Endothelial cell of umbilical vein (primary cell): ENCODE measurements at regions not wholly inside any gene's neighbourhood (a gene's known extent, or its start where the extent isn't known, plus 50 kb on each side); places are given as distances from the start of the nearest gene placed in this dataset.
"Not testable (repeated sequence)": the region's sequence is repeated elsewhere in the genome, so short reads cannot be mapped to it uniquely, and the experiment has no call there.

Experiments used
- BruUV-seq: library from RNA; stranded (reverse); fragments of 400-500 nt; replicated peaks from 2 replicates; lab custom pipeline; 2021; lab: Mats Ljungman, UMichigan
- CTCF ChIA-PET: fragments of 300-600, 350-600 bp; sonication (Branson Sonifier 250); formaldehyde crosslinking; loops from one replicate; lab custom pipeline; 2021; ENCODE audit warnings: antibody characterized with exemption, inconsistent platforms; lab: Charles Lee
- POLR2A ChIA-PET: fragments of 300-600, 350-600 bp; sonication (Branson Sonifier 250); formaldehyde crosslinking; loops from one replicate; lab custom pipeline; 2021; ENCODE audit warnings: antibody characterized with exemption, inconsistent platforms; lab: Charles Lee
- DNase-seq: peaks from one replicate; pipeline ENCODE4 v3.0.0-alpha.2; 2011; ENCODE audit warnings: low read depth, low spot score
- FAIRE-seq: peaks from 2 replicates; lab custom pipeline; 2011; peaks lifted over from hg19 to GRCh38; lab: Jason Lieb, UNC
- H2AFZ ChIP-seq: 2 replicates; pipeline ENCODE4 v1.6.0; 2012; ENCODE audit warnings: low read depth, low read length, control low read depth, inconsistent platforms
- H3K27ac ChIP-seq: 2 replicates; pipeline ENCODE4 v1.5.1; 2011; ENCODE audit warnings: low read depth, mild to moderate bottlenecking, control low read depth, low read length, moderate library complexity; ENCODE audit not compliant: insufficient read depth
- H3K27me3 ChIP-seq, 2 experiments: 2 replicates each; pipeline versions ENCODE4 v1.6.0 to v1.6.1; 2011; ENCODE audit warnings: low read length in 2 of 2, mixed read lengths in 1 of 2; ENCODE audit not compliant: control insufficient read depth in 2 of 2, insufficient read depth in 2 of 2
- H3K36me3 ChIP-seq, 2 experiments: 2 replicates in 1 of 2; 3 replicates in 1 of 2; pipeline ENCODE4 v1.5.1; 2011; ENCODE audit warnings: low read length in 2 of 2, mild to moderate bottlenecking in 1 of 2, moderate library complexity in 1 of 2; ENCODE audit not compliant: control insufficient read depth in 2 of 2, insufficient read depth in 2 of 2; ENCODE audit errors: extremely low read depth in 1 of 2
- H3K4me1 ChIP-seq: 3 replicates; pipeline ENCODE4 v1.5.1; 2011; ENCODE audit warnings: mild to moderate bottlenecking, low read length; ENCODE audit not compliant: control insufficient read depth, insufficient read depth; ENCODE audit errors: extremely low read depth
- H3K4me2 ChIP-seq: 2 replicates; pipeline ENCODE4 v1.6.1; 2011; ENCODE audit warnings: low read length, control low read depth, mixed read lengths; ENCODE audit not compliant: insufficient read depth
- H3K4me3 ChIP-seq, 3 experiments: fragments of 200-600 bp in 1 of 3; sonication (generic), shearing (Covaris generic) in 1 of 3; replicated peaks in 1 of 3; 2 replicates each; pipeline ENCODE4 v1.5.1; 2011 to 2016; ENCODE audit warnings: control low read depth in 3 of 3, low read length in 3 of 3, mild to moderate bottlenecking in 2 of 3, inconsistent platforms in 1 of 3, low read depth in 1 of 3, moderate library complexity in 1 of 3; ENCODE audit not compliant: insufficient read depth in 1 of 3
- H3K79me2 ChIP-seq: 2 replicates; pipeline ENCODE4 v1.6.0; 2012; ENCODE audit warnings: low read length, inconsistent platforms; ENCODE audit not compliant: control insufficient read depth, insufficient read depth
- H3K9ac ChIP-seq: replicated peaks from 2 replicates; pipeline ENCODE3; 2011; ENCODE audit warnings: low read length, control low read depth; ENCODE audit not compliant: insufficient read depth; ENCODE audit errors: extremely low read depth
- H3K9me1 ChIP-seq: replicated peaks from 3 replicates; pipeline ENCODE4 v1.6.0; 2011; ENCODE audit warnings: mild to moderate bottlenecking, low read length; ENCODE audit not compliant: control insufficient read depth, insufficient read depth; ENCODE audit errors: extremely low read depth
- H3K9me3 ChIP-seq: replicated peaks from 2 replicates; pipeline ENCODE4 v1.5.1; 2012; ENCODE audit warnings: low read length, inconsistent platforms; ENCODE audit not compliant: control insufficient read depth, insufficient read depth
- H4K20me1 ChIP-seq: replicated peaks from 2 replicates; pipeline ENCODE3; 2011; ENCODE audit warnings: mild to moderate bottlenecking, low read length; ENCODE audit not compliant: control insufficient read depth, insufficient read depth; ENCODE audit errors: extremely low read depth
- dilution Hi-C: fragments of 300-500 bp; cut with MboI; formaldehyde crosslinking; loops from one replicate; pipeline ENCODE4 v1.15.0; 2019; ENCODE audit warnings: low sequenced_read_pairs; ENCODE audit not compliant: extremely low pct_ligation_motif_present
- intact Hi-C: fragments of 100-400 bp; cut with micrococcal nuclease; formaldehyde crosslinking; loops from one replicate; pipeline ENCODE4 v1.10.0; 2022

GRCh38 chr13:43968943-43969690, 89.4 kb downstream of the LACC1 start:
- H3K36me3 ChIP-seq, dilution Hi-C loops, H2AFZ ChIP-seq, H3K4me2 ChIP-seq, H3K9me3 ChIP-seq, intact Hi-C loops, POLR2A ChIA-PET, H3K4me1 ChIP-seq, FAIRE-seq, H3K4me3 ChIP-seq, H3K79me2 ChIP-seq, H3K27me3 ChIP-seq, CTCF ChIA-PET, H3K9ac ChIP-seq, H4K20me1 ChIP-seq, H3K9me1 ChIP-seq, BruUV-seq, H3K27ac ChIP-seq, DNase-seq: not testable (repeated sequence)

- H3K27ac ChIP-seq, H3K36me3 ChIP-seq, H4K20me1 ChIP-seq, H3K79me2 ChIP-seq, CTCF ChIA-PET, H3K9me3 ChIP-seq, FAIRE-seq, DNase-seq, dilution Hi-C loops, H3K9ac ChIP-seq, H3K27me3 ChIP-seq, BruUV-seq, H3K4me1 ChIP-seq, H2AFZ ChIP-seq, intact Hi-C loops, H3K4me3 ChIP-seq, H3K9me1 ChIP-seq, H3K4me2 ChIP-seq, POLR2A ChIA-PET: not testable (repeated sequence)
Measured at GRCh38 chr13:43969919-43970318, 90.2 kb downstream of the LACC1 start.

GRCh38 chr13:43970520-43971242, 91.0 kb downstream of the LACC1 start:
- H4K20me1 ChIP-seq, H3K9ac ChIP-seq, FAIRE-seq, intact Hi-C loops, CTCF ChIA-PET, H3K27ac ChIP-seq, BruUV-seq, H3K4me3 ChIP-seq, DNase-seq, H3K4me2 ChIP-seq, H3K36me3 ChIP-seq, H3K79me2 ChIP-seq, POLR2A ChIA-PET, H3K9me1 ChIP-seq, dilution Hi-C loops, H2AFZ ChIP-seq, H3K9me3 ChIP-seq, H3K27me3 ChIP-seq, H3K4me1 ChIP-seq: not testable (repeated sequence)

GRCh38 chr13:43971324-43971723, 91.6 kb downstream of the LACC1 start:
- POLR2A ChIA-PET, FAIRE-seq: not testable (repeated sequence)

More at GRCh38 chr13:43971324-43971723, 91.6 kb downstream of the LACC1 start:
- BruUV-seq, H3K79me2 ChIP-seq, intact Hi-C loops, DNase-seq, H3K9ac ChIP-seq, H3K9me1 ChIP-seq, H3K36me3 ChIP-seq, H4K20me1 ChIP-seq, H3K4me1 ChIP-seq, H2AFZ ChIP-seq, H3K27ac ChIP-seq, H3K4me2 ChIP-seq, dilution Hi-C loops, CTCF ChIA-PET, H3K27me3 ChIP-seq, H3K4me3 ChIP-seq, H3K9me3 ChIP-seq: not testable (repeated sequence)
